OCI-LY7 (cell line): ENCODE measurements at regions not wholly inside any gene's neighbourhood (a gene's known extent, or its start where the extent isn't known, plus 50 kb on each side); places are given as distances from the start of the nearest gene placed in this dataset.

Experiments used
- EZH2phosphoT487 ChIP-seq: fragments of 200-600 bp; sonication (generic); IDR thresholded peaks from 2 replicates; pipeline ENCODE4 v1.6.1; 2018; ENCODE audit warnings: low read depth, borderline replicate concordance, mild to moderate bottlenecking, mixed run types, antibody characterized with exemption, low read length, moderate library complexity, mixed read lengths
- TF ChIP-seq, protein P1 (sequence below): fragments of 200-600 bp; sonication (generic); conservative IDR thresholded peaks from 2 replicates; pipeline ENCODE4 v1.5.1; 2014; ENCODE audit warnings: mild to moderate bottlenecking, antibody characterized with exemption, low read length, moderate library complexity, mixed read lengths

DNA sequence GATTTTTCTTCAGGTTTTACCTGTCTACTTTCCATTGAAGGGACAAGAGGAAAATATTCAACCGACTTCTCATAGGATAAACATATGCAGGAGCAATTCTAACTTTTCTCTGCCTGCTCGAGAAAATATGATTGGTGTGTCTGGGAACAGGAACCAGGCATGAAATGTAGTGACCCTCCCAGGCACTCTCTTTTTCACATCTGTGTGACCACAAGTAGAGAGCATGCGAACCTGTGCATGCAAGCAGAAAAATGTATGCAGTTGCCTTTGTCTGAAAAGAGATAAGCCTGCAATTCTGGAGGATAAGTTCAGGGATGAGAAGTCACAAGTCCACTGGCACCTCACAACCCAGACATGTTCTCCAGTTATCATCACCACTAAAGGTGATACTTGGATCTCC, 583.5 kb upstream of the FAT3 start:
- no peak for TF ChIP-seq EZH2phosphoT487
- TF ChIP-seq, protein P1, sequence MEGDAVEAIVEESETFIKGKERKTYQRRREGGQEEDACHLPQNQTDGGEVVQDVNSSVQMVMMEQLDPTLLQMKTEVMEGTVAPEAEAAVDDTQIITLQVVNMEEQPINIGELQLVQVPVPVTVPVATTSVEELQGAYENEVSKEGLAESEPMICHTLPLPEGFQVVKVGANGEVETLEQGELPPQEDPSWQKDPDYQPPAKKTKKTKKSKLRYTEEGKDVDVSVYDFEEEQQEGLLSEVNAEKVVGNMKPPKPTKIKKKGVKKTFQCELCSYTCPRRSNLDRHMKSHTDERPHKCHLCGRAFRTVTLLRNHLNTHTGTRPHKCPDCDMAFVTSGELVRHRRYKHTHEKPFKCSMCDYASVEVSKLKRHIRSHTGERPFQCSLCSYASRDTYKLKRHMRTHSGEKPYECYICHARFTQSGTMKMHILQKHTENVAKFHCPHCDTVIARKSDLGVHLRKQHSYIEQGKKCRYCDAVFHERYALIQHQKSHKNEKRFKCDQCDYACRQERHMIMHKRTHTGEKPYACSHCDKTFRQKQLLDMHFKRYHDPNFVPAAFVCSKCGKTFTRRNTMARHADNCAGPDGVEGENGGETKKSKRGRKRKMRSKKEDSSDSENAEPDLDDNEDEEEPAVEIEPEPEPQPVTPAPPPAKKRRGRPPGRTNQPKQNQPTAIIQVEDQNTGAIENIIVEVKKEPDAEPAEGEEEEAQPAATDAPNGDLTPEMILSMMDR, result no peak
